ENCODE measurements at regions not wholly inside any gene's neighbourhood (a gene's known extent, or its start where the extent isn't known, plus 50 kb on each side); places are given as distances from the start of the nearest gene placed in this dataset.

GRCh38 chr2:230600881-230601280 is 111.8 kb upstream of the CAB39 start:
- TF ChIP-seq ZBTB7A (IDR thresholded peaks at IDR 0.05; ENCODE audit: low read depth) (no peak), FOXM1 (IDR thresholded peaks at IDR 0.05; ENCODE audit: borderline replicate concordance, low read depth) (no peak), YY1 (IDR thresholded peaks at IDR 0.05; ENCODE audit: low read depth) (no peak), TEAD4 (IDR thresholded peaks at IDR 0.05) (no peak), CREB1 (IDR thresholded peaks at IDR 0.05; ENCODE audit: low read depth) (no peak), TAF1 (IDR thresholded peaks at IDR 0.05; ENCODE audit: low read depth) (no peak), RAD21 (IDR thresholded peaks at IDR 0.05; ENCODE audit: low read depth) (no peak)

GRCh38 chr2:230601510-230601909 is 111.1 kb upstream of the CAB39 start:
- TF ChIP-seq, protein P1, sequence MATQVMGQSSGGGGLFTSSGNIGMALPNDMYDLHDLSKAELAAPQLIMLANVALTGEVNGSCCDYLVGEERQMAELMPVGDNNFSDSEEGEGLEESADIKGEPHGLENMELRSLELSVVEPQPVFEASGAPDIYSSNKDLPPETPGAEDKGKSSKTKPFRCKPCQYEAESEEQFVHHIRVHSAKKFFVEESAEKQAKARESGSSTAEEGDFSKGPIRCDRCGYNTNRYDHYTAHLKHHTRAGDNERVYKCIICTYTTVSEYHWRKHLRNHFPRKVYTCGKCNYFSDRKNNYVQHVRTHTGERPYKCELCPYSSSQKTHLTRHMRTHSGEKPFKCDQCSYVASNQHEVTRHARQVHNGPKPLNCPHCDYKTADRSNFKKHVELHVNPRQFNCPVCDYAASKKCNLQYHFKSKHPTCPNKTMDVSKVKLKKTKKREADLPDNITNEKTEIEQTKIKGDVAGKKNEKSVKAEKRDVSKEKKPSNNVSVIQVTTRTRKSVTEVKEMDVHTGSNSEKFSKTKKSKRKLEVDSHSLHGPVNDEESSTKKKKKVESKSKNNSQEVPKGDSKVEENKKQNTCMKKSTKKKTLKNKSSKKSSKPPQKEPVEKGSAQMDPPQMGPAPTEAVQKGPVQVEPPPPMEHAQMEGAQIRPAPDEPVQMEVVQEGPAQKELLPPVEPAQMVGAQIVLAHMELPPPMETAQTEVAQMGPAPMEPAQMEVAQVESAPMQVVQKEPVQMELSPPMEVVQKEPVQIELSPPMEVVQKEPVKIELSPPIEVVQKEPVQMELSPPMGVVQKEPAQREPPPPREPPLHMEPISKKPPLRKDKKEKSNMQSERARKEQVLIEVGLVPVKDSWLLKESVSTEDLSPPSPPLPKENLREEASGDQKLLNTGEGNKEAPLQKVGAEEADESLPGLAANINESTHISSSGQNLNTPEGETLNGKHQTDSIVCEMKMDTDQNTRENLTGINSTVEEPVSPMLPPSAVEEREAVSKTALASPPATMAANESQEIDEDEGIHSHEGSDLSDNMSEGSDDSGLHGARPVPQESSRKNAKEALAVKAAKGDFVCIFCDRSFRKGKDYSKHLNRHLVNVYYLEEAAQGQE (IDR thresholded peaks at IDR 0.05; ENCODE audit: low read depth), result no peak
- TF ChIP-seq TEAD4 (IDR thresholded peaks at IDR 0.05) (no peak), EP300 (IDR thresholded peaks at IDR 0.05; ENCODE audit: borderline replicate concordance) (no peak), FOXM1 (IDR thresholded peaks at IDR 0.05; ENCODE audit: borderline replicate concordance, low read depth) (no peak), EGR1 (IDR thresholded peaks at IDR 0.05) (no peak)
- TF ChIP-seq, protein P2, sequence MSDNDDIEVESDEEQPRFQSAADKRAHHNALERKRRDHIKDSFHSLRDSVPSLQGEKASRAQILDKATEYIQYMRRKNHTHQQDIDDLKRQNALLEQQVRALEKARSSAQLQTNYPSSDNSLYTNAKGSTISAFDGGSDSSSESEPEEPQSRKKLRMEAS (IDR thresholded peaks at IDR 0.05), result no peak

DNA sequence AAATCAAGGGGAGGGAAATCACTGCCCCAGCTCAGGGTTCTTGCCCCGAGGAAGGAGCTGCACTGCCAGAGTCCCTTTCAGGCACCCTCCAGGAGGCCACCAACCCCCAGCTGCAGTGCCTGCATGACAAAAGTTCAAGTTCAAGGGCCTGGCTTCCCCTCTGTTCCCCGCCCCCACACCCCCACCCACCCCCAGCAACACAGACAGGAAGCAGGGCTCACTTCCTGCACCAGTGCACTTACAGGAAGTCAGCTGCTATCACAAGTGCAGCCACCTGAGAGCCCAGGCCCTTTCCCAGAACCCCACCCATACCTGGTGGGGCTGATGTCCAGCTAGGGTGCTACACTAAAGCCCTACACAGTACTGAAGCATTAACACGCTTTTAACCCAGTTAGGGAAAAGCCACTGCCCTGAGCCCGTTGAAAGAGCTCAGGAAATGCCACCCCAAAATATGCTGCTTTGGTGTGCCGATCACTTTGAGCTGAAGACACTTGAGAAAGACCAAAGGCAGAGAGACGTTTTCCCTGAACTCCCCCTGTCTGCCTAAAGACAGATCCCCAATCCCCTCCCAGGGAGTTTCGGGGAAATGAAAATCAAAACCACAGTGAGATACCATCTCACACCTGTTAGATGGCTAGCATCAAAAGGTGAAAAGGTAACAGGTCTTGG is 109.9 kb upstream of the CAB39 start:
- no peak for TF ChIP-seq TEAD4 (IDR thresholded peaks at IDR 0.05)

- TF ChIP-seq FOXM1 (IDR thresholded peaks at IDR 0.05; ENCODE audit: borderline replicate concordance, low read depth) (no peak), TCF12 (IDR thresholded peaks at IDR 0.05; ENCODE audit: low read depth) (no peak), EP300 (IDR thresholded peaks at IDR 0.05; ENCODE audit: borderline replicate concordance) (no peak), YY1 (IDR thresholded peaks at IDR 0.05; ENCODE audit: low read depth) (no peak), CEBPB (IDR thresholded peaks at IDR 0.05) (no peak), TAF1 (IDR thresholded peaks at IDR 0.05; ENCODE audit: low read depth) (no peak), CREB1 (IDR thresholded peaks at IDR 0.05; ENCODE audit: low read depth) (no peak), NFIC (IDR thresholded peaks at IDR 0.05) (no peak), RAD21 (IDR thresholded peaks at IDR 0.05; ENCODE audit: low read depth) (no peak)
- TF ChIP-seq, protein P3, sequence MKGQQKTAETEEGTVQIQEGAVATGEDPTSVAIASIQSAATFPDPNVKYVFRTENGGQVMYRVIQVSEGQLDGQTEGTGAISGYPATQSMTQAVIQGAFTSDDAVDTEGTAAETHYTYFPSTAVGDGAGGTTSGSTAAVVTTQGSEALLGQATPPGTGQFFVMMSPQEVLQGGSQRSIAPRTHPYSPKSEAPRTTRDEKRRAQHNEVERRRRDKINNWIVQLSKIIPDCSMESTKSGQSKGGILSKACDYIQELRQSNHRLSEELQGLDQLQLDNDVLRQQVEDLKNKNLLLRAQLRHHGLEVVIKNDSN (IDR thresholded peaks at IDR 0.05), result no peak
- TF ChIP-seq, protein P2 (IDR thresholded peaks at IDR 0.05), result no peak
Measured at GRCh38 chr2:230614040-230614439, 98.6 kb upstream of the CAB39 start.

DNA sequence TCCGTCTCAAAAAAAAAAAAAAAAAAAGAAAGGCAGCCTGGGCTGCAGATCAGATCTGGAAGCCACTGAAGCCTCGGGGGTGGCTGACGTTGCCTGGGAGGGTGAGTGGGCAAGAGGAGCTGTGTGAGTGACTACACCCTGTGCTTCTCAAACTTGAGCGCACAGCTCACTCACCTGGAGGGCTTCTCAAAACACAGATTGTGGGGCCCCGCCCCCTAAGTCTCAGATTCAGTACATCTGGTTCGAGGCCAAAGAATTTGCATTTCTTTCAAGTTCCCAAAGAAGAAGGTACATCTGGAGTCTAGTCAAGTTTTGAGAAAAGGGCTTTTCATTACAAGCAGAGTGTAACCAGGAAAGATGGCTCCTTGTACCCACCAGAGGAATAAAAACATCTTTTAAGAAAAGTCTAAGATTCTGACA is 97.7 kb upstream of the CAB39 start:
- TF ChIP-seq YY1 (IDR thresholded peaks at IDR 0.05; ENCODE audit: low read depth), result no peak
- no peak for TF ChIP-seq EP300 (IDR thresholded peaks at IDR 0.05; ENCODE audit: borderline replicate concordance)
- TF ChIP-seq, protein P1 (IDR thresholded peaks at IDR 0.05; ENCODE audit: low read depth), result no peak
- TF ChIP-seq EGR1 (IDR thresholded peaks at IDR 0.05), result no peak
- TF ChIP-seq FOXM1 (IDR thresholded peaks at IDR 0.05; ENCODE audit: borderline replicate concordance, low read depth), result no peak
- TF ChIP-seq CREB1 (IDR thresholded peaks at IDR 0.05; ENCODE audit: low read depth), result no peak
- TF ChIP-seq, protein P2 (IDR thresholded peaks at IDR 0.05), result no peak

- no peak for TF ChIP-seq RAD21 (IDR thresholded peaks at IDR 0.05; ENCODE audit: low read depth)
- no peak for TF ChIP-seq EGR1 (IDR thresholded peaks at IDR 0.05)
- TF ChIP-seq ZBTB7A (IDR thresholded peaks at IDR 0.05; ENCODE audit: low read depth), result no peak
Measured at GRCh38 chr2:230619491-230619890, 93.2 kb upstream of the CAB39 start.

Measured in Ishikawa (cell line).